Activated B cell treated with CpG ODN at 0.5 μM for 24 hours (primary cell): ENCODE measurements at regions not wholly inside any gene's neighbourhood (a gene's known extent, or its start where the extent isn't known, plus 50 kb on each side); places are given as distances from the start of the nearest gene placed in this dataset.

Experiments
- ATAC-seq: fragments of 200-7000 bp; cut with Tn5 transposase; one replicate; pipeline ENCODE4 v1.10.0; 2021; ENCODE audit warnings: low read depth, mild to moderate bottlenecking, moderate library complexity
- CTCF ChIA-PET: fragments of 350-600 bp; sonication (Branson Sonifier 250); formaldehyde crosslinking; loops from one replicate; lab custom pipeline; 2021; ENCODE audit warnings: antibody characterized with exemption; lab: Charles Lee
- POLR2A ChIA-PET: fragments of 350-600 bp; sonication (Branson Sonifier 250); formaldehyde crosslinking; loops from one replicate; lab custom pipeline; 2021; ENCODE audit warnings: antibody characterized with exemption; lab: Charles Lee
- DNase-seq: peaks from one replicate; pipeline ENCODE4 v3.0.0; 2022
- H3K27ac Mint-ChIP-seq: one replicate; pipeline ENCODE4 v1.8.0; 2020; ENCODE audit warnings: mixed read lengths
- H3K27me3 Mint-ChIP-seq: one replicate; pipeline ENCODE4 v1.8.0; 2021; ENCODE audit warnings: mixed read lengths
- H3K36me3 Mint-ChIP-seq: one replicate; pipeline ENCODE4 v1.8.0; 2021; ENCODE audit warnings: low read depth, mixed read lengths
- H3K4me1 Mint-ChIP-seq: one replicate; pipeline ENCODE4 v1.8.0; 2021; ENCODE audit warnings: mixed read lengths
- H3K4me3 Mint-ChIP-seq: one replicate; pipeline ENCODE4 v1.8.0; 2020; ENCODE audit warnings: mild to moderate bottlenecking, mixed read lengths
- H3K9me3 Mint-ChIP-seq: one replicate; pipeline ENCODE4 v1.8.0; 2020; ENCODE audit warnings: mixed read lengths
- intact Hi-C: fragments of 100-400 bp; cut with micrococcal nuclease; formaldehyde crosslinking; loops from one replicate; pipeline ENCODE4 v1.15.1; 2024
- TF ChIP-seq, protein P1 (sequence below): fragments of 200-600 bp; IDR thresholded peaks from one replicate; pipeline ENCODE4 v1.8.0; 2022; ENCODE audit warnings: antibody characterized with exemption, mild to moderate bottlenecking

DNA sequence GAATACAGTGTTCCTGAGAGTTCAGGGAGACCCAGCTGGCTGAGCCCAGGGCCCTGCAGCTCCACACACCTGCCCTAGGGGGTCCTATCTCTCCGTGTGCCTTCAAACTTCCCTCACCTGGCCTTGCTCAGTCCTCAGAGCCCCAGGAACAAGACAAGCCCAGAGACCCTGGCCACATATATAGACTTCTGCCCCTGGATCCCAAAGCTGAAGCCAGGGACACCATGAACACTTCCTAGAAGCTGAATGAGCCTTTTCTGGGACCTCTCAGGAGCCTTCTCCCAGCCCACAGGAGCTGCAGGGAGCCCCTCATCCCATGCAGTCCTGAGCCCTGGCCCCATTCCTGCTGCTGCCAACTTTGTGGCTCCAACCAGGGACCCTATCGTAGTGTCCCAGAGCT lies 190.5 kb downstream of the DICER1 start:
- Mint-ChIP-seq H3K4me3 (no peak overlapping the region), H3K36me3 (no peaks in the 10 kb centered on the region), H3K4me1 (no peaks in the 10 kb centered on the region), H3K9me3 (peaks cover 3% of the 10 kb centered on the region), H3K27ac (no peak overlapping the region), H3K27me3 (peaks cover 13% of the 10 kb centered on the region)
- POLR2A ChIA-PET = no interaction called here
- ATAC-seq (no peak), DNase-seq (no peak)
- TF ChIP-seq, protein P1, sequence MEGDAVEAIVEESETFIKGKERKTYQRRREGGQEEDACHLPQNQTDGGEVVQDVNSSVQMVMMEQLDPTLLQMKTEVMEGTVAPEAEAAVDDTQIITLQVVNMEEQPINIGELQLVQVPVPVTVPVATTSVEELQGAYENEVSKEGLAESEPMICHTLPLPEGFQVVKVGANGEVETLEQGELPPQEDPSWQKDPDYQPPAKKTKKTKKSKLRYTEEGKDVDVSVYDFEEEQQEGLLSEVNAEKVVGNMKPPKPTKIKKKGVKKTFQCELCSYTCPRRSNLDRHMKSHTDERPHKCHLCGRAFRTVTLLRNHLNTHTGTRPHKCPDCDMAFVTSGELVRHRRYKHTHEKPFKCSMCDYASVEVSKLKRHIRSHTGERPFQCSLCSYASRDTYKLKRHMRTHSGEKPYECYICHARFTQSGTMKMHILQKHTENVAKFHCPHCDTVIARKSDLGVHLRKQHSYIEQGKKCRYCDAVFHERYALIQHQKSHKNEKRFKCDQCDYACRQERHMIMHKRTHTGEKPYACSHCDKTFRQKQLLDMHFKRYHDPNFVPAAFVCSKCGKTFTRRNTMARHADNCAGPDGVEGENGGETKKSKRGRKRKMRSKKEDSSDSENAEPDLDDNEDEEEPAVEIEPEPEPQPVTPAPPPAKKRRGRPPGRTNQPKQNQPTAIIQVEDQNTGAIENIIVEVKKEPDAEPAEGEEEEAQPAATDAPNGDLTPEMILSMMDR = no peak
- CTCF ChIA-PET = no interaction called here
- intact Hi-C loops = no loop called here

DNA sequence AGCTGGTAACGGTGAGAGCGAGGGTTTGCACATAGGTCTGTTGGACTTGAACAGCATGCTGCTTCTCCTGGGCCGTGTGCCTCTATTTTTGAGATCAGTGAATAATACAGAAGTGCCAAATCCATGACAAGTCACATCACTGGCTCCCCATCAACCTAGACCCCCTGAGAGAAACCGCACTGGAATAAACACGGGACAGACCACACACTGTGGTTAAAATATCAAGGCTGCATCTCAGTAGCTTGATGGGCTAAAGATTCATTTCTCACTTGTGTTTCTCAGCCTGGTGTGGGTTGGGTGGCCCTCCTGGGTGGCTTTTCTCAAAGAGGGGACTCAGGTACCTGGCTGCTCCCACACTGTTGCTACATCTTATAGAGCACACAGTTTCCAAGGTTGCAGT lies 191.0 kb downstream of the DICER1 start:
- Mint-ChIP-seq H3K27me3 (peaks cover 12% of the 10 kb centered on the region), H3K27ac (no peak overlapping the region), H3K4me1 (no peaks in the 10 kb centered on the region), H3K36me3 (no peaks in the 10 kb centered on the region), H3K4me3 (no peak overlapping the region), H3K9me3 (peaks cover 3% of the 10 kb centered on the region)
- TF ChIP-seq, protein P1 = no peak
- ChIA-PET POLR2A (no interaction called here), CTCF (no interaction called here)
- DNase-seq (no peak), ATAC-seq (no peak)
- intact Hi-C loops = no loop called here

DNA sequence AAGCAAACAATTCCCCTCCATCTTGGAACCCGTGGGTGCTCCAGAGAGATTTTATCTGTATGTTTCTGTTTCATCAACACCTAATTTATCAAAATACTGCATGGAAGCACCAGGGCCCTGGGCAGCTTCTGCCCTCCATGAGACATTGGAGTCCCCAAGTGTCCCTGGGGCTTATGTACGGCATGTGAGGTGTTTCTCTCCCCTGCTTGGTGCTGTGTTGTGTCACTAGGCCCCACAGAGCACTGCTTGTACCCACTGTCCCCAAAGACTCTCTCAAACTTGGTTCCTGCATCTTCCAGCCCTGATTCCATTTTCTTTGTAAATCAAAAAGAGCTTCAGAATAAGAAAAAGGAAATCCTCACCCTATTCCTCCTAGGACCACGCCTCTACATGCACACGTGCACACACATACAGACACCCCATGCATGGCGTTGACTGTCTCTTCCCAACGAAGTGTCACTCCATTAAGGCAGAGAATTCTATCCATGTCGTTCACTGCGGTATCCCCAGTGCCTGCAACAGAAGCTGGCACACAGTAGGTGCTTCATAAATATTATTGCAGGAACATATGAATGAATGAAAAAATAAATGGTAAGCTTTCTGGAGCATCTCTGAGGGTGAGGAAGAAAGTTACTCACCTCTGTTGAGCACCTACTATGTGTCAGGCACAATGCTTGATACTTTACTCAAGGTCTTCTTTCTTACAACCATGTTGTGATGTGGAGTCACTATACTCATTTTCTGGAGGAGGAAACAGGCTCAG lies 191.6 kb downstream of the DICER1 start:
- Mint-ChIP-seq H3K4me3 (no peak overlapping the region), H3K9me3 (peaks cover 2% of the 10 kb centered on the region), H3K27ac (no peak overlapping the region), H3K36me3 (no peaks in the 10 kb centered on the region), H3K4me1 (no peaks in the 10 kb centered on the region), H3K27me3 (peaks cover 12% of the 10 kb centered on the region)
- DNase-seq = no peak
- POLR2A ChIA-PET = no interaction called here
- TF ChIP-seq, protein P1 = no peak
- intact Hi-C loops = no loop called here
- CTCF ChIA-PET = no interaction called here
- ATAC-seq = no peak

DNA sequence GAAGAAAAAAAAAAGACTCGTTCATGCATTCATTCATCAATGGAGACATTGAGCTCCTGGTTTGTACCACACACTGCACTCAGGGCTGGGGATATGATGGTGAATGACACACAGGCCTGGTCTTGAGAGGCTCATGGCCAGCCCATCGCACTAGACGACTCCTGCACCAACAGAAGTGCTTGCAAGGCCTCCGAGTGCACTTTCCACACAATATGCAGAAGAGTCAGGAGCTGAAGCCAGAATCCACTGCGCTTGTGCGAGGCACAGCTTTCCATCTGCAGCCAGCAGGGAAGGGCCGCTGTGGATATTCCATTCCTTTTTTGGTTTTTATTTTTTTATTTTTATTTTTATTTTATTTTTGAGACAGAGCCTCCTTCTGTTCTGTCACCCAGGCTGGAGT lies 192.4 kb downstream of the DICER1 start:
- DNase-seq (no peak), ATAC-seq (no peak)
- H3K9me3 Mint-ChIP-seq = no peaks in the 10 kb centered on the region
- H3K27ac Mint-ChIP-seq = no peak overlapping the region
- no peaks in the 10 kb centered on the region for H3K4me1 Mint-ChIP-seq
- CTCF ChIA-PET = no interaction called here
- intact Hi-C loops = no loop called here
- H3K27me3 Mint-ChIP-seq = peaks cover 10% of the 10 kb centered on the region
- no peak overlapping the region for H3K4me3 Mint-ChIP-seq
- POLR2A ChIA-PET = no interaction called here
- TF ChIP-seq, protein P1 = no peak
- H3K36me3 Mint-ChIP-seq = no peaks in the 10 kb centered on the region

DNA sequence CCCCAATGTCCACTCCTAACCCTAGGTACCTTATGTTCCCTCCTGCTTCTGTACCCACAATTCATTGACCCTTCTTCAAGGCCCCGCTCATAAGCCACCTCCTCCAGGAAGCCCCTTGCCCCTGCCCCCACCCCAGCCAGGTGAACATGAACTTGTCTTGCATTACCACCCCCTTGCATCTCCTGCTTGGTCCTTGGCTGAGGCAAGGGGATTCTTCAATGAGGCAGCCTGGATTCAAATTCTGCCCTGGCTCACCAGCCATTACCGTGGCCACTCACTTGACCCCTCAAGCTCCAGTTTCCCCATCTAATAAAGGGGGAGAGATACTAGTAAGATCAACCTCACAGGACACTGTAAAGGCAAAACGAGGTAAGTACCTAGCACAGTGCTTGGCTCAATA lies 193.1 kb downstream of the DICER1 start:
- TF ChIP-seq, protein P1 = no peak
- no peak overlapping the region for H3K27ac Mint-ChIP-seq
- ChIA-PET POLR2A (no interaction called here), CTCF (no interaction called here)
- peaks cover 14% of the 10 kb centered on the region for H3K27me3 Mint-ChIP-seq
- no peaks in the 10 kb centered on the region for H3K36me3 Mint-ChIP-seq
- H3K9me3 Mint-ChIP-seq = no peaks in the 10 kb centered on the region
- H3K4me1 Mint-ChIP-seq = no peaks in the 10 kb centered on the region
- no peak for ATAC-seq
- no peak for DNase-seq
- intact Hi-C loops = no loop called here
- no peak overlapping the region for H3K4me3 Mint-ChIP-seq
